Mesenchymal stem cell (in vitro differentiated cells and primary cell): ENCODE measurements at regions not wholly inside any gene's neighbourhood (a gene's known extent, or its start where the extent isn't known, plus 50 kb on each side); places are given as distances from the start of the nearest gene placed in this dataset.

Experiments used
- DNase-seq: peaks from one replicate; pipeline ENCODE4 v3.0.0-alpha.2; 2013
- H2AFZ ChIP-seq: one replicate; pipeline ENCODE4 v1.6.1; 2013; ENCODE audit warnings: low read depth, mild to moderate bottlenecking, control low read depth, inconsistent platforms, low read length, moderate library complexity
- H2AK5ac ChIP-seq: 2 replicates; pipeline ENCODE4 v1.6.1; 2013; ENCODE audit warnings: low read length, moderate library complexity, mild to moderate bottlenecking, inconsistent platforms; ENCODE audit not compliant: severe bottlenecking
- H2BK120ac ChIP-seq: one replicate; pipeline ENCODE4 v1.6.1; 2013; ENCODE audit warnings: low read depth, mild to moderate bottlenecking, inconsistent platforms, low read length, moderate library complexity
- H2BK12ac ChIP-seq, 2 experiments: one replicate each; pipeline ENCODE4 v1.6.1; 2013; ENCODE audit warnings: inconsistent platforms in 2 of 2, low read length in 2 of 2, mild to moderate bottlenecking in 2 of 2, moderate library complexity in 2 of 2, control low read depth in 1 of 2
- H2BK15ac ChIP-seq: one replicate; pipeline ENCODE4 v1.6.1; 2013; ENCODE audit warnings: mild to moderate bottlenecking, low read depth, inconsistent platforms; ENCODE audit not compliant: poor library complexity, severe bottlenecking
- H2BK5ac ChIP-seq: 2 replicates; pipeline ENCODE4 v1.6.1; 2013; ENCODE audit warnings: low read depth, mild to moderate bottlenecking, low read length, control low read depth, inconsistent platforms; ENCODE audit not compliant: poor library complexity, severe bottlenecking
- H3K14ac ChIP-seq, 2 experiments: one replicate each; pipeline ENCODE4 v1.6.1; 2013; ENCODE audit warnings: inconsistent platforms in 2 of 2, low read length in 2 of 2, control low read depth in 1 of 2, mild to moderate bottlenecking in 1 of 2, moderate library complexity in 1 of 2
- H3K18ac ChIP-seq, 2 experiments: one replicate each; pipeline ENCODE4 v1.6.1; 2013; ENCODE audit warnings: inconsistent platforms in 2 of 2, low read length in 2 of 2, control low read depth in 1 of 2, low read depth in 1 of 2, mild to moderate bottlenecking in 1 of 2
- H3K23ac ChIP-seq, 2 experiments: one replicate each; pipeline ENCODE4 v1.6.1; 2013; ENCODE audit warnings: inconsistent platforms in 2 of 2, low read length in 2 of 2, mild to moderate bottlenecking in 2 of 2, moderate library complexity in 2 of 2, control low read depth in 1 of 2
- H3K27ac ChIP-seq: 2 replicates; pipeline ENCODE4 v1.5.1; 2013; ENCODE audit warnings: mild to moderate bottlenecking, moderate library complexity, low read length, control low read depth, inconsistent platforms; ENCODE audit not compliant: poor library complexity, severe bottlenecking
- H3K27me3 ChIP-seq, 2 experiments: 2 replicates each; pipeline versions ENCODE4 v1.6.1 to v1.7.0; 2013; ENCODE audit warnings: low read length in 2 of 2, mild to moderate bottlenecking in 2 of 2, moderate library complexity in 2 of 2, control low read depth in 1 of 2, inconsistent platforms in 1 of 2; ENCODE audit not compliant: control insufficient read depth in 1 of 2, insufficient read depth in 1 of 2
- H3K36me3 ChIP-seq, 2 experiments: 2 replicates each; pipeline versions ENCODE4 v1.6.1 to v1.7.0; 2013; ENCODE audit warnings: low read length in 2 of 2, control low read depth in 1 of 2, inconsistent platforms in 1 of 2, low read depth in 1 of 2, mild to moderate bottlenecking in 1 of 2; ENCODE audit not compliant: insufficient read depth in 2 of 2, control insufficient read depth in 1 of 2
- H3K4ac ChIP-seq, 2 experiments: one replicate each; pipeline ENCODE4 v1.6.1; 2013; ENCODE audit warnings: inconsistent platforms in 2 of 2, low read length in 2 of 2, mild to moderate bottlenecking in 2 of 2, moderate library complexity in 2 of 2, control low read depth in 1 of 2, low read depth in 1 of 2
- H3K4me1 ChIP-seq: 2 replicates; pipeline ENCODE4 v1.6.1; 2013; ENCODE audit warnings: low read depth, low read length, control low read depth; ENCODE audit not compliant: control insufficient read depth, insufficient read depth
- H3K4me2 ChIP-seq: 2 replicates; pipeline ENCODE4 v1.6.1; 2013; ENCODE audit warnings: low read length, mild to moderate bottlenecking, inconsistent platforms; ENCODE audit not compliant: poor library complexity, severe bottlenecking
- H3K4me3 ChIP-seq, 2 experiments: 2 replicates each; pipeline versions ENCODE4 v1.5.1 to v1.7.0; 2013; ENCODE audit warnings: low read length in 2 of 2, mild to moderate bottlenecking in 2 of 2, control low read depth in 1 of 2, low read depth in 1 of 2; ENCODE audit not compliant: insufficient read depth in 1 of 2
- H3K79me1 ChIP-seq: replicated peaks from 2 replicates; pipeline ENCODE4 v1.6.1; 2013; ENCODE audit warnings: mild to moderate bottlenecking, control low read depth, low read length, inconsistent platforms; ENCODE audit not compliant: poor library complexity, severe bottlenecking
- H3K9ac ChIP-seq: 2 replicates; pipeline ENCODE4 v1.7.0; 2013; ENCODE audit warnings: mild to moderate bottlenecking, low read length, moderate library complexity
- H3K9me3 ChIP-seq: 2 replicates; pipeline ENCODE4 v1.7.0; 2013; ENCODE audit warnings: mild to moderate bottlenecking, low read length; ENCODE audit not compliant: control insufficient read depth
- H4K8ac ChIP-seq: one replicate; pipeline ENCODE4 v1.6.1; 2013; ENCODE audit warnings: inconsistent platforms, mild to moderate bottlenecking, low read length, moderate library complexity
- H4K91ac ChIP-seq: one replicate; pipeline ENCODE4 v1.6.1; 2013; ENCODE audit warnings: mild to moderate bottlenecking, low read length, inconsistent platforms
- WGBS: methylation state at CpG from one replicate; pipeline ENCODE4 v1.1.7; 2013; ENCODE audit warnings: mixed read lengths; 5-methylcytosine and 5-hydroxymethylcytosine counted together

DNA sequence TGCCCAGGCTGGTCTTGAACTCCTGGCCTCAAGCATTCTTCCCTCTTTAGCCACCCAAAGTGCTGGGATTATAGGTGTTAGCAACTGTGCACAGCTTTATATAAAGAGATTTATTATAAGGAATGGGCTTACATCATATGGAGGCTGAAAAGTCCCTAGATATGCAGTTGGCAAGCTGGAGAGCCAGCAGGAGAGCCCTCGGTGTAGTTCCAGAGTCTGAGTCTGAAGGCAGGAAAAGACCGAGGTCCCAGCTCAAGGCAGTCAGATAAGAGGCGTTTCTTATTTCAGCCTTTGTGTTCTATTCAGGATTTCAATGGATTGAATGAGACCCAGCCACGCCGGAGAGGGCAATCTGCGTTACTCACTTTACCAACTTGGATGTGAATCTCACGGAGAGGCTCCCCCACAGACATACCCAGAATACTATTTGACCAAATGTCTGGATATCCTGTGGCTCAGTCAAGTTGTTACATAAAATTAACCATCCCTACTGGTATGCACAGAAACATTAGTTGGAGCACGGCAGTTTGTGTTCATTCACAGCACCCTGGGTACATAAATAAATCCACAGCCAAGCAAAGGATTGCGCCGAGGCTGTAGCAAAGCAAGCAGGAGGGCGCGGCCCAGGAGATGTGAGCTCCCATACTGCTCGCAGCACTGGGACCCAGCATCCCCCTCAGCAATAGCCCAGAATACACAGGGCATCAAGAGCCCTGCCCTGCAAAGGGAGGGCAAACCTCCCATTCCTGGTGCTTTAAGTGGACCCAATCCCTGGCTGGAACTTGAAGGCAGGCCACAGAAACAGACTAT is 158.4 kb upstream of the ZNF32 start:
- Histone ChIP-seq H4K8ac (peak overlapping the region; percentile 20), H2AK5ac (no peak overlapping the region), H3K14ac (no peak overlapping the region), H2BK15ac (peak overlapping the region; percentile 29), H4K91ac (peak overlapping the region; percentile 44), H3K23ac (no peak overlapping the region), H2BK120ac (no peak overlapping the region), H2BK12ac (peak overlapping the region; percentile 41 to 89), H3K4ac (no peak overlapping the region), H3K4me2 (no peak overlapping the region), H2AFZ (no peak overlapping the region), H3K4me1 (peaks cover 13% of the 10 kb centered on the region), H3K79me1 (no peaks in the 10 kb centered on the region), H3K9ac (no peak overlapping the region), H2BK5ac (no peak overlapping the region), H3K36me3 (no peaks in the 10 kb centered on the region), H3K27ac (no peak overlapping the region), H3K18ac (peak overlapping the region; percentile 16 to 46), H3K9me3 (no peaks in the 10 kb centered on the region), H3K27me3 (peaks cover 15 to 39% of the 10 kb centered on the region in 2 experiments), H3K4me3 (no peak overlapping the region)
- DNase-seq = no peak
- WGBS = 94% methylated on average over 13 of the region's 13 CpGs

DNA sequence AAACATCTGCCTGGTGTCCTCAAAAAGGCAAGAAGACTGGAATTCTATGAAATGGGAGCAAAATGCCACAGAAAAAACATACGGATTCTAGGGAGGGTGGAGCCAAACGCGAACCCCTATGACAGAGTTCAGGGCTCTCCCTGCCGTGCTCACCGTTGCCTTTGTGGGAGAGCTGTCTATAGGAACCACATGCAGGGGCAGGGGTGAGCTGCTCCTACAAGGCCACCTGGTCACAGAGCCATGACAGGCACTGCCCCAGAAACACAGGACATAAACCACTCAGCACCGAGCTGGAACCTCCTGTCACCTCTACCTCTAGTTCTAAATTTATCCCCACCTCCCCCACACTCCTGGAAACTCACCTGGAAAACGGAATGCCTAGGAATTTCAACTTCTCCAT is 155.1 kb upstream of the ZNF32 start:
- H3K4me2 ChIP-seq = no peak overlapping the region
- peak overlapping the region; percentile 64 for H2BK15ac ChIP-seq
- peaks cover 34 to 44% of the 10 kb centered on the region in 2 experiments for H3K27me3 ChIP-seq
- H4K8ac ChIP-seq = no peak overlapping the region
- H3K9me3 ChIP-seq = no peaks in the 10 kb centered on the region
- no peaks in the 10 kb centered on the region for H3K79me1 ChIP-seq
- H2BK12ac ChIP-seq = peak overlapping the region in 1 of 2 experiments; percentile 29
- H3K18ac ChIP-seq = peak overlapping the region in 1 of 2 experiments; percentile 16
- H3K36me3 ChIP-seq = no peaks in the 10 kb centered on the region
- no peak overlapping the region for H3K4ac ChIP-seq
- no peak overlapping the region for H2AFZ ChIP-seq
- H3K9ac ChIP-seq = no peak overlapping the region
- WGBS = 78% methylated on average over 7 of the region's 7 CpGs
- no peak overlapping the region for H2BK5ac ChIP-seq
- no peak overlapping the region for H3K23ac ChIP-seq
- H2BK120ac ChIP-seq = no peak overlapping the region
- DNase-seq = no peak
- H3K14ac ChIP-seq = no peak overlapping the region
- H2AK5ac ChIP-seq = no peak overlapping the region
- no peak overlapping the region for H3K4me3 ChIP-seq
- peak overlapping the region; percentile 74 for H4K91ac ChIP-seq
- H3K27ac ChIP-seq = no peak overlapping the region
- H3K4me1 ChIP-seq = peaks cover 11% of the 10 kb centered on the region

DNA sequence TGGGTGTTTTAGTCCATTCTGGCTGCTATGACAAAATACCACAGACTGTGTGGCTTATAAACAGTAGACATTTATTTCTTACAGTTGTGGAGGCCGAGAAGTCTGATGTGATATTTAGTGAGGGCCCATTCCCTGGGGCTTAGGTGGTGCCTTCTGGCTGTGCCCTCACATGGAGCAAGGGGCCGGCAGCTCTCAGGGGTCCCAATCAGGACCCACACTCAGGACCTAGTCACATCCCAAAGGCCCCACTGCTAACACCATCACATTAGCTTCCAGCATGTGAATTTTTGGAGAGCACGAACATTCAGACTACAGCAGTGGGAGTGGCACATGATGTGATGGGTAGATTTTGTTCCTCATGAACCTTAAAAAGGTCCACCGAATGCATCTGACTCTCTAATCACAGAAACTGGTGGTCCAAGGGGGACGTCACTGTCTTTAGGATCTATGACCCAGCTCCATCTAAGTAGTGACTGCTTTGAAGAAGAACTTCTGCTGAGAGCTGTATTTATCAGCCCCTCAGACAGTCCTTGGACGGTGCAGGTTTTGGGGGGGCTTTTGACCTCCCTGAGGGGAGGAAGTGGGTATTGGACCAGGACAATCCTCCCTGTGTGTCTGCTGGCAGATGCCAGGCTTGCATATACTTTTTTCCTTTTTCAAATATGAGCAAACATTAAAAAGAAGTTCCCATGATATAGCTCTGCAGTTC is 154.5 kb upstream of the ZNF32 start:
- Histone ChIP-seq H3K4me3 (no peak overlapping the region), H4K8ac (no peak overlapping the region), H3K27ac (no peak overlapping the region), H3K27me3 (peaks cover 34 to 44% of the 10 kb centered on the region in 2 experiments), H3K23ac (no peak overlapping the region), H3K4me1 (peaks cover 11% of the 10 kb centered on the region), H3K18ac (peak overlapping the region; percentile 14 to 67), H4K91ac (peak overlapping the region; percentile 52), H2BK120ac (peak overlapping the region; percentile 80), H3K4me2 (no peak overlapping the region), H2BK5ac (no peak overlapping the region), H3K79me1 (no peaks in the 10 kb centered on the region), H2BK15ac (no peak overlapping the region), H3K14ac (no peak overlapping the region), H3K9ac (no peak overlapping the region), H3K9me3 (no peaks in the 10 kb centered on the region), H2AK5ac (no peak overlapping the region), H2AFZ (no peak overlapping the region), H3K4ac (no peak overlapping the region), H3K36me3 (no peaks in the 10 kb centered on the region), H2BK12ac (no peak overlapping the region)
- 94% methylated on average over 4 of the region's 6 CpGs for WGBS
- DNase-seq = no peak

DNA sequence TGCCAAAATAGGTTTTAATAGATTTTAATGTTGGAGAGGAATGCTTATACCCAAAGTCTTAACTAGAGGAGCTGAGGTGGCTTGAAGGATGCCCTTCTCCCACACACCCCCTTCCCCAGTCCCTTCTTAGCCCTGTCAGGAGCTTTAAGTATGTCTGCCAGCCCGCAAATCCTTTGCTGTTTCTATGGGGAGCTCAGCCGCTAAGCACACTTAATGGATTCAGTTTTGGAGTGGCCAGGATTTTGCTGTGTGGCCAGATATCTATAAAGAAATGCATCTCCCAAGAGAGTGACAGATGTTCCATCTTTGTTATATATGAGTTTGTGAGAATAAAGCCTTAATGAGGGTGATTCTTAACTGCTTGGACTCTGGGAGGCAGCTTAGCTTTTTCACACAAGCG is 152.9 kb upstream of the ZNF32 start:
- H3K9ac ChIP-seq = no peak overlapping the region
- H3K23ac ChIP-seq = no peak overlapping the region
- H4K8ac ChIP-seq = no peak overlapping the region
- H3K4ac ChIP-seq = peak overlapping the region in 1 of 2 experiments; percentile 15
- no peak for DNase-seq
- no peak overlapping the region for H3K14ac ChIP-seq
- H2BK120ac ChIP-seq = peak overlapping the region; percentile 58
- 84% methylated on average over 3 of the region's 3 CpGs for WGBS
- no peak overlapping the region for H3K4me3 ChIP-seq
- H4K91ac ChIP-seq = no peak overlapping the region
- H3K27ac ChIP-seq = no peak overlapping the region
- no peak overlapping the region for H3K4me2 ChIP-seq
- H2BK15ac ChIP-seq = no peak overlapping the region
- no peak overlapping the region for H2BK12ac ChIP-seq
- no peaks in the 10 kb centered on the region for H3K36me3 ChIP-seq
- no peak overlapping the region for H2AK5ac ChIP-seq
- no peak overlapping the region for H2BK5ac ChIP-seq
- H3K27me3 ChIP-seq = peaks cover 29 to 34% of the 10 kb centered on the region in 2 experiments
- no peaks in the 10 kb centered on the region for H3K79me1 ChIP-seq
- H3K4me1 ChIP-seq = peaks cover 5% of the 10 kb centered on the region
- H2AFZ ChIP-seq = no peak overlapping the region
- peak overlapping the region in 1 of 2 experiments; percentile 29 for H3K18ac ChIP-seq
- no peaks in the 10 kb centered on the region for H3K9me3 ChIP-seq
